Neural progenitor cell (in vitro differentiated cells): ENCODE measurements at regions not wholly inside any gene's neighbourhood (a gene's known extent, or its start where the extent isn't known, plus 50 kb on each side); places are given as distances from the start of the nearest gene placed in this dataset.
"Not testable (repeated sequence)": the region's sequence is repeated elsewhere in the genome, so short reads cannot be mapped to it uniquely, and the experiment has no call there.

Experiments used
- DNase-seq: peaks from one replicate; pipeline ENCODE4 v3.0.0-alpha.2; 2016; ENCODE audit warnings: low spot score
- H2AFZ ChIP-seq: fragments of 200-600 bp; sonication (generic); replicated peaks from 2 replicates; pipeline ENCODE4 v1.6.1; 2016; ENCODE audit warnings: antibody characterized with exemption
- H3F3A ChIP-seq: fragments of 200-600 bp; sonication (generic); 2 replicates; pipeline ENCODE4 v1.6.1; 2016; ENCODE audit warnings: antibody characterized with exemption, low read depth
- H3K27ac ChIP-seq: fragments of 200-600 bp; sonication (generic); 2 replicates; pipeline ENCODE4 v1.5.1; 2016; ENCODE audit warnings: mild to moderate bottlenecking
- H3K27me3 ChIP-seq: fragments of 200-600 bp; sonication (generic); 2 replicates; pipeline ENCODE4 v1.6.1; 2016; ENCODE audit warnings: mild to moderate bottlenecking, moderate library complexity
- H3K36me3 ChIP-seq: fragments of 200-600 bp; sonication (generic); 2 replicates; pipeline ENCODE4 v1.5.1; 2016
- H3K4me1 ChIP-seq: fragments of 200-600 bp; sonication (generic); 2 replicates; pipeline ENCODE4 v1.6.1; 2016; ENCODE audit warnings: mixed run types
- H3K4me2 ChIP-seq: fragments of 200-600 bp; sonication (generic); 2 replicates; pipeline ENCODE4 v1.6.1; 2016
- H3K4me3 ChIP-seq: fragments of 200-600 bp; sonication (generic); 2 replicates; pipeline ENCODE4 v1.5.1; 2016
- H3K79me2 ChIP-seq: fragments of 200-600 bp; sonication (generic); 2 replicates; pipeline ENCODE4 v1.6.1; 2016; ENCODE audit warnings: low read depth
- H3K9ac ChIP-seq: fragments of 200-600 bp; sonication (generic); 2 replicates; pipeline ENCODE4 v1.6.1; 2016
- H3K9me3 ChIP-seq: fragments of 200-600 bp; sonication (generic); 2 replicates; pipeline ENCODE4 v1.5.1; 2016; ENCODE audit warnings: low read depth
- H4K20me1 ChIP-seq: fragments of 200-600 bp; sonication (generic); 2 replicates; pipeline ENCODE4 v1.6.1; 2016; ENCODE audit warnings: low read depth
- H3K27ac Mint-ChIP-seq: 3 replicates; pipeline ENCODE4 v1.8.0; 2021; ENCODE audit warnings: mixed read lengths
- H3K27me3 Mint-ChIP-seq: 2 replicates; pipeline ENCODE4 v1.8.0; 2022; ENCODE audit warnings: low read depth, mild to moderate bottlenecking, inconsistent platforms, moderate library complexity, mixed read lengths; ENCODE audit not compliant: insufficient read depth
- H3K36me3 Mint-ChIP-seq: 3 replicates; pipeline ENCODE4 v1.8.0; 2021; ENCODE audit warnings: mixed read lengths
- H3K4me1 Mint-ChIP-seq: 3 replicates; pipeline ENCODE4 v1.8.0; 2021; ENCODE audit warnings: mixed read lengths
- H3K4me3 Mint-ChIP-seq: 3 replicates; pipeline ENCODE4 v1.8.0; 2021; ENCODE audit warnings: mild to moderate bottlenecking, moderate library complexity, mixed read lengths
- H3K9me3 Mint-ChIP-seq: 3 replicates; pipeline ENCODE4 v1.8.0; 2020; ENCODE audit warnings: mixed read lengths
- EZH2 ChIP-seq: fragments of 200-600 bp; sonication (generic); IDR thresholded peaks from 2 replicates; pipeline ENCODE4 v1.6.1; 2017; ENCODE audit warnings: antibody characterized with exemption, mild to moderate bottlenecking, moderate library complexity
- EZH2phosphoT487 ChIP-seq: fragments of 200-600 bp; sonication (generic); IDR thresholded peaks from 2 replicates; pipeline ENCODE4 v1.6.1; 2017; ENCODE audit warnings: antibody characterized with exemption
- TF ChIP-seq, protein P1 (sequence below): fragments of 200-600 bp; sonication (generic); IDR thresholded peaks from 2 replicates; pipeline ENCODE4 v1.5.1; 2017; ENCODE audit warnings: antibody characterized with exemption, mild to moderate bottlenecking

DNA sequence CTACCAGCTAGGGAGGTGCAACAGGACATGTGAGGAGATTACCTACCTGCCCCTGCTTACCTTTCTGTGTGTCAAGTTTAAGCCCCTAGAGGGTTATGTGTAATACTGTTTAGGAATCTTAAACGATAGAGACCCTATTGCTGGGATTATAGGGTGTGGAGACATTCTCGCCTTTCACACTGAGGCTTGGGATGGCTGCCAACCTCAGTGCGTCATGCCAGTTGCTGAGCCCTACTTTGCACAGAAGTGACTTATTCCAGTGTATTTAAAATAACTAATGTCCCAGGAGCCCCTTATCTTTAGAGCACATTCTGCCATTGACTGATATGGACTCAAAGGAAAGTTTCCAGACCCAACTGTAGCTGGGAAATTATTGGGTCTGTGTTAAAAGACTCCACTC is 76.6 kb upstream of the XPA start:
- H3K4me2 ChIP-seq: no peak overlapping the region
- peaks cover 6% of the 10 kb centered on the region for H3F3A ChIP-seq
- H4K20me1 ChIP-seq: peaks cover 15% of the 10 kb centered on the region
- DNase-seq: no peak
- Mint-ChIP-seq H3K27me3 (peaks cover 4% of the 10 kb centered on the region), H3K4me3 (no peak overlapping the region), H3K27ac (no peak overlapping the region), H3K9me3 (peaks cover 8% of the 10 kb centered on the region), H3K4me1 (peaks cover 18% of the 10 kb centered on the region), H3K36me3 (no peaks in the 10 kb centered on the region)
- no peaks in the 10 kb centered on the region for H3K79me2 ChIP-seq
- peaks cover 58% of the 10 kb centered on the region for H3K27me3 ChIP-seq
- H3K27ac ChIP-seq: no peak overlapping the region
- H2AFZ ChIP-seq: no peak overlapping the region
- H3K9me3 ChIP-seq: peaks cover 8% of the 10 kb centered on the region
- no peak overlapping the region for H3K9ac ChIP-seq
- no peak overlapping the region for H3K4me3 ChIP-seq
- H3K4me1 ChIP-seq: peaks cover 36% of the 10 kb centered on the region
- TF ChIP-seq EZH2 (no peak), EZH2phosphoT487 (no peak)
- TF ChIP-seq, protein P1, sequence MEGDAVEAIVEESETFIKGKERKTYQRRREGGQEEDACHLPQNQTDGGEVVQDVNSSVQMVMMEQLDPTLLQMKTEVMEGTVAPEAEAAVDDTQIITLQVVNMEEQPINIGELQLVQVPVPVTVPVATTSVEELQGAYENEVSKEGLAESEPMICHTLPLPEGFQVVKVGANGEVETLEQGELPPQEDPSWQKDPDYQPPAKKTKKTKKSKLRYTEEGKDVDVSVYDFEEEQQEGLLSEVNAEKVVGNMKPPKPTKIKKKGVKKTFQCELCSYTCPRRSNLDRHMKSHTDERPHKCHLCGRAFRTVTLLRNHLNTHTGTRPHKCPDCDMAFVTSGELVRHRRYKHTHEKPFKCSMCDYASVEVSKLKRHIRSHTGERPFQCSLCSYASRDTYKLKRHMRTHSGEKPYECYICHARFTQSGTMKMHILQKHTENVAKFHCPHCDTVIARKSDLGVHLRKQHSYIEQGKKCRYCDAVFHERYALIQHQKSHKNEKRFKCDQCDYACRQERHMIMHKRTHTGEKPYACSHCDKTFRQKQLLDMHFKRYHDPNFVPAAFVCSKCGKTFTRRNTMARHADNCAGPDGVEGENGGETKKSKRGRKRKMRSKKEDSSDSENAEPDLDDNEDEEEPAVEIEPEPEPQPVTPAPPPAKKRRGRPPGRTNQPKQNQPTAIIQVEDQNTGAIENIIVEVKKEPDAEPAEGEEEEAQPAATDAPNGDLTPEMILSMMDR: no peak
- no peaks in the 10 kb centered on the region for H3K36me3 ChIP-seq

DNA sequence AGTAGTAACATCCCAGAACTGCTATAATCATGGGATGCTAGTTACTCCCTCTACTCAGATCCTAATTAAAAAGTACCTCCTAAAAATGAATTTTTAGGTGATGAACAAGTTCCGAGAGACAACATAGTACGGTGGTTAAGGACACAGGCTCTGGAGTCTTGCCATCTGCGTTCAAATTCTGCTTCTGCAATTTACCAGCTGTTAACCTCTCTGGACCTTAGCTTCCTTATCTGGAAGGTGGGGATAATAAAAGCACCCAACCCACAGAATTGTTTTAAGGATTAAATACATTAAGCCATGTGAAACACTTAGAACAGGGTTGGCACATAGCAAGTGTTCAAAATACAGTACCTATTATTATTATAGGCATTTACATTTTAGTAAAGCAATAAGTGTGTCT is 77.5 kb upstream of the XPA start:
- H3K4me3 Mint-ChIP-seq: no peak overlapping the region
- no peak overlapping the region for H2AFZ ChIP-seq
- no peaks in the 10 kb centered on the region for H3K79me2 ChIP-seq
- no peaks in the 10 kb centered on the region for H3K36me3 ChIP-seq
- no peak for DNase-seq
- H3K4me1 Mint-ChIP-seq: peaks cover 12% of the 10 kb centered on the region
- peaks cover 16% of the 10 kb centered on the region for H3K9me3 ChIP-seq
- TF ChIP-seq EZH2phosphoT487 (no peak), EZH2 (no peak)
- TF ChIP-seq, protein P1: no peak
- H3K27me3 Mint-ChIP-seq: peaks cover under 1% of the 10 kb centered on the region
- peaks cover 26% of the 10 kb centered on the region for H3K4me1 ChIP-seq
- H3K4me2 ChIP-seq: no peak overlapping the region
- peaks cover 52% of the 10 kb centered on the region for H3K27me3 ChIP-seq
- H3K27ac Mint-ChIP-seq: no peak overlapping the region
- H3K36me3 Mint-ChIP-seq: peaks cover 2% of the 10 kb centered on the region
- H4K20me1 ChIP-seq: peaks cover 15% of the 10 kb centered on the region
- peaks cover 14% of the 10 kb centered on the region for H3K9me3 Mint-ChIP-seq
- H3K4me3 ChIP-seq: no peak overlapping the region
- H3F3A ChIP-seq: peaks cover 6% of the 10 kb centered on the region
- H3K9ac ChIP-seq: no peak overlapping the region
- H3K27ac ChIP-seq: no peak overlapping the region

DNA sequence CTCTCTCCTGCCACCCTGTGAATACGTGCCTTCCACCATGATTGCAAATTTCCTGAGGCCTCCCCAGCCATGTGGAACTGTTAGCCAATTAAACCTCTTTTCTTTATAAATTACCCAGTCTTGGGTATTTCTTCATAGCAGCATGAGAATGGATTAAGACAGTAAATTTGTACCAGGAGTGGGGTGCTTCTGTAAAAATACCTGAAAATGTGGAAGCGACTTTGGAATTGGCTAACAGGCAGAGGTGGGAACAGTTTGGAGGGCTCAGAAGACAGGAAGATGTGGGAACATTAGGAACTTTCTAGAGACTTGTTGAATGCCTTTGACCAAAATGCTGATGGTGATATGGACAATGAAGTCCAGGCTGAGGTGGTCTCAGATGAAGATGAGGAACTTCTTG is 74.3 kb upstream of the FOXE1 start:
- Histone ChIP-seq H3K9me3 (peaks cover 19% of the 10 kb centered on the region), H3K27me3 (peaks cover 18% of the 10 kb centered on the region)
- H3K4me1 Mint-ChIP-seq, H3K79me2 ChIP-seq, H3K27ac ChIP-seq, H3K36me3 Mint-ChIP-seq, H3K4me2 ChIP-seq, H3K27ac Mint-ChIP-seq, DNase-seq, H3K4me1 ChIP-seq, H3K4me3 Mint-ChIP-seq, H2AFZ ChIP-seq, H3K4me3 ChIP-seq, H3K27me3 Mint-ChIP-seq, H3K9ac ChIP-seq, H4K20me1 ChIP-seq, H3K36me3 ChIP-seq, H3F3A ChIP-seq: not testable (repeated sequence)
- H3K9me3 Mint-ChIP-seq: peaks cover 18% of the 10 kb centered on the region

DNA sequence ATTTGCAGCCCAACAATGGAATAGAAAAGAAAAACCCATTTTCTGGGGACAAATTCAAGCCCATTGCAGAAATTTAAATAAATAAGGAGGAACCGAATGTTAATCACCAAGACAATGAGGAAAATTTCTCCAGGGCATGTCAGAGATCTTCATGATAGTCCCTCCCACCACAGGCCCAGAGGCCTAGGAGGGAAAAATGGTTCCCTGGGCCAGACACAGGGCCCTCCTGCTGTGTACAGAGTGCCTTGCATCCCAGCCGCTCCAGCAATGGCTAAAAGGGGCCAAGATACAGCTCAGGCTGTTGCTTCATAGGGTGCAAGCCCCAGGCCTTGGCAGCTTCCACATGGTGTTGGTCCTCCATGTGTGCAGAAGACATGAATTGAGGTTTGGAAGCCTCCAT is 73.4 kb upstream of the FOXE1 start:
- Histone ChIP-seq H3K79me2 (no peaks in the 10 kb centered on the region), H3K9ac (no peak overlapping the region), H3K36me3 (no peaks in the 10 kb centered on the region), H3K9me3 (peaks cover 19% of the 10 kb centered on the region), H3K27ac (no peak overlapping the region), H3K4me2 (no peak overlapping the region), H3K27me3 (peaks cover 14% of the 10 kb centered on the region), H2AFZ (no peak overlapping the region), H3K4me3 (no peak overlapping the region), H3K4me1 (no peaks in the 10 kb centered on the region), H4K20me1 (no peaks in the 10 kb centered on the region), H3F3A (no peaks in the 10 kb centered on the region)
- Mint-ChIP-seq H3K4me3 (no peak overlapping the region), H3K4me1 (no peaks in the 10 kb centered on the region), H3K27ac (no peak overlapping the region), H3K9me3 (peaks cover 18% of the 10 kb centered on the region), H3K27me3 (peaks cover 3% of the 10 kb centered on the region), H3K36me3 (peaks cover 2% of the 10 kb centered on the region)
- DNase-seq: no peak
- TF ChIP-seq, protein P1: no peak
- TF ChIP-seq EZH2 (no peak), EZH2phosphoT487 (no peak)
